PC-9 (cell line): ENCODE measurements at regions not wholly inside any gene's neighbourhood (a gene's known extent, or its start where the extent isn't known, plus 50 kb on each side); places are given as distances from the start of the nearest gene placed in this dataset.

Experiments
- CTCF ChIP-seq: fragments of 200-600 bp; sonication (generic); conservative IDR thresholded peaks from 2 replicates; pipeline ENCODE4 v1.6.1; 2017; ENCODE audit warnings: mixed run types, antibody characterized with exemption, mild to moderate bottlenecking, moderate library complexity
- EZH2 ChIP-seq: fragments of 200-600 bp; sonication (generic); IDR thresholded peaks from 2 replicates; pipeline ENCODE4 v1.8.0; 2017; ENCODE audit warnings: antibody characterized with exemption, low read depth

DNA sequence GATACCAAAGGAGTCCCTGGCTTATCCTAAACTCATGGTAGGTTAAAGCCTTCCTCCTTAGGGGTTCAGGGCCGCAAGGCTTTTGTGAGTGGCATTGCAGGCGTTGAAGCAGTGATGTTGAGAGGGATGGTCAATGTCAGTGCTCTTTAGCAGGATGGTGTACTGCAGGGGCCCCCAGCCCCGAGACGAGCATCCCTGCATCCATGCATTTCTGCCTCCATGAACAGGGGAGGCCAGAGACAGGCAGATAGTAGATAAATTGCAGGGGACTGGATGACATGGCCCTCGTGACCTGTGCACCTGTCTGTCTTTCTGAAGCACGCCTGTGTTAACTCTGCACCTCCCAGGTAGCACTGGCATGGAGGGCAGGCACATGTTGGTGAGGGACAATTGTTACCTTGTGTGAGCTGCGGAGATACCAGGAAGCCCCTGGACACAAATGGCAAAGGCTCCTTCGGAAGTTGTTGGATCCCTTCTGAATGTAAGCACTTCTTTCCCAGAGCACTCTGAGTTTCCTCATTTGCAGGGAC, 133.5 kb downstream of the SNRPN start:
- TF ChIP-seq CTCF (no peak), EZH2 (no peak)
